ENCODE measurements at regions not wholly inside any gene's neighbourhood (a gene's known extent, or its start where the extent isn't known, plus 50 kb on each side); places are given as distances from the start of the nearest gene placed in this dataset.
"Not testable (repeated sequence)": the region's sequence is repeated elsewhere in the genome, so short reads cannot be mapped to it uniquely, and the experiment has no call there.

DNA sequence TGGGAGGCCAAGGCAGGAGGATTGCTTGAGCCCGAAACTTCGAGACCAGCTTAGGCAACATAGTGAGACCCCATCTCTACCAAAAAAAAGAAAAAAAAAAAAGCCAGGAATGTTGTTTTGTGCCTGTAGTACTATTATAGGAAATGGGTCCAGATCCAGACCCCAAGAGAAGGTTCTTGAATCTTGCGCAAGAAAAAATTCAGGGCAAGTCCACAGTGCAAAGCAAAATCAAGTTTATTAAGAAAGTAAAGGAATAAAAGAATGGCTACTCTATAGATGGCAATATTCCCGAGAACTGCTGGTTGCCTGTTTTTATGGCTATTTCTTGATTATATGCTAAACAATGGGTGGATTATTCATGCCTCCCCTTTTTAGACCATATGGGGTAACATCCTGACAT lies 51.2 kb upstream of the RDX start:
- no peak for DNase-seq

DNA sequence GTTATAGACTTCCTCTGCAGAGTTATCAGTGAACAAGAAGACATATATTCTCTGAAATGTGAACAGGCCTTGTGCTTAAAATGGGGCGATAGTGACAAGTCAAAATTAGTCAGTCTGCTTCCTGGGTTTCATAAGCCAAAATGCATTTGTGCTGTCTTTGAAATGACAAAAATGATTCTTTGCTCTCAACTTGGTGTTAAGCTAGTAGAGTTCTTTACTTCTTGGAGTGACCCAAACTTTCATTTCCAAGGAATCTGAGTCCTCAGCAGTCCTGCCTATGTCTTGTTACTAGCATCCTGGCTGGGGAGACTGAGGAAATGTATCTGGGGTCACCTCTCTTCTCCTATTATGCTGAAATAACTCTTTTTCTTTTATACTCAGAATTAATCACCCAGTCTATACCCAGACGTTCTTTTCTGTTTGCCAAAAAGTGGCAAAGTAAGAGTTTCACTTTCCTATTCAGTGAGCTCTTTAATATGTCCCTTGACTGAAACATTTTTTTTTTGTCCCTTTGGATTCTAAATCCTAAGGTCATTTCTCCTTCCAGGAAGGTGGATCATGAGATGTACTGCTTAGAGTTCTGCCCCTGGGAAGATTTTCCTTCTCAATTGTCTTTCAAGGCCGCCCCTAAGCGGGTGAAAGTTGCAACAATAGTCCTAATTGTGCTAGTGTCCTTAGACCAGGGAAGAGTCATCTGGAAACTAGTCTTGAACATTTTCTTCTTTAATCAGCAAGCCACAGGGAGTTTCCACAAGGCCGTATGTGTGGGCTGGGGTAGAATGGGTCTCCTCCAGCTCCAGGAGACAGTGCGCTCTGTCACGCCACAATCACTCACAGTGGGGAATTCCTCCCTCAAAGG lies 53.0 kb upstream of the RDX start:
- DNase-seq: peak; percentile 86

DNA sequence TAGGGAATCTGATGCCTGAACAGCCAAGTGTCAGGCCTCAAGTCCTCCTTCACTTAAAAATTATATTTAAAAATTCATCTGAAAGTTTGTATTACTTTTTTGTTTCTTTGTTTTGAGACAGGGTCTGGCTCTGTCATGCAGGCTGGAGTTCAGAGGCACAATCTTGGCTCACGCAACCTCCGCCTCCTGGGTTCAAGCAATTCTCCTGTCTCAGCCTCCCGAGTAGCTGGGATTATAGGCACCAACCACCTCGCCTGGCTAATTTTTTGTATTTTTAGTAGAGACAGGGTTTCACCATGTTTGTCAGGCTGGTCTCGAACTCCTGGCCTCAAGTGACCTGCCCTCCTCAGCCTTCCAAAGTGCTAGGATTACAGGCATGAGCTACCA lies 53.6 kb upstream of the RDX start:
- not testable (repeated sequence) for DNase-seq

DNA sequence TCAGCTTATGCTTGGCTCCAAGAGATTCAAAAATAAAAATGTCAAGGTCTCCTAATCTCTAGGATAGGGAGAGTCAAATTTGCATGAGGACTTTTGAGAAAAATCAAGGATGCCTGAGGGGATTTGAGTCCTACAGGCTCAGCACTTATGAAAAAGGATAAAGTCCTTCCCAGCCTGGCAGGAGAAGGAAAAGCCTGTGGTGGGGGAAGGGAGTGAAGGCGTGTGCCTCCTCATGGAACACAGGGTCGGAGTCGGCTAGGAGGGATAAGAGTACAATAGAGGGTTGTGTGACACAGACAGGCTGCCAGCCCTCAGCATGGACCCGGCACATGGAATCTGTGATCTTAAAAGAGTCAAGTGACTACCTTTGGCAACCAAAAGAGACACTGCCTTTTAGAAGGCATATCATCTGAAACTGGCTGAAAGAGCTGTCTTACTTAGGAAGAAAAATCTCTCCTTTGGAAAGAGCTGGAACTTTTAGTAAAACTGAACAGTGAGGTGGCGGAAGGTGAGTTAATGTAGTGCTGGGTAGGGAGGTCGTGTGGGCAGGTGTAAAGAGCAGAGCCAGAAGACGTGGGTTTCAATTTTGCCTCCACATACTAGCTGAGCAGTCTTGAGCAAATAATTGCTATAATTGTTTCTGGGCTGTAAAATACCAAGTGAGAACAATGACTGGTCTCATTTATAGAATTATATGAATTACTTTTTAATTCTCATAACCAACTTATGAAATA lies 58.8 kb upstream of the RDX start:
- DNase-seq: no peak

DNA sequence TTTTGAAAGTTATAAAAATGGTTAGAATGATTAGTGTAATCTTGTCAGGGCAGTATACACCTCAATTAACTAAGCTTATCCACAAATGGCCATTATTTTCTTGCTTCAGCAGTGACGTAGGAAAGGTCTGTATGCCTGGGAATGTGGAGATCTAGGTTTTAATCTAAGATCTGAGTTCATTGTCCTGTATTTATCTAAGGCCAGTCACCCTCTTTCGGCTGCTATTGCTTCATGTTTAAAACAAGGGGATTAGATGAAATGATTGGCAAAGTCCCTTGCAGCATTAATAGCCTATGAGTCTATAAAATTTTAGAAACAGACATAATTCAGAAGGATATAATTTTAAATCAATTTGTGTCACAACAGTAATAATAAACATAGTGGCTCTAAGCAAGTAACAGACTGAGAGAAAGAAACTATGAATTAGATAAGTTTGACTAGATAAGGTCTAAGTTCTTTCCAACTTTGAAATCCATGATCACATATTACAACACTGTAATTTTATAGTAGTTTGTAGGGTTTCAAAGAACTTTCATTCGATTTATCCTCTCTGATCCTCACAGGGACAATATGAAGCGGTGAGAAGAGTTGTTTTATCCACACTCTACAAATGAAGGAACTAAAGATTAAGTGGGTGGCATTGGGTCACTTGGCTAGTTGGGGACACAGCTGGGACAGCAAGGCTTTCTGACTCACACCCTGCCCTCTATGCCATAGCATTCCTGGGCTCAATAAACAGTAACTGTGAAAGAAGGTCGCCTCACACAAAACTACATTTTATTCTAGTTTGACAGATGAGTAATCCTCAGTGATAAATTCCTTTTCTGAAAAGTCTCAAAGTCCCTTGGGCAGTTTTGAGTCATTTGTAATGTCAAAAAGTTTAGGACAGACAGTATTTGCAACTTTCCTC lies 60.6 kb upstream of the RDX start:
- DNase-seq: no peak

DNA sequence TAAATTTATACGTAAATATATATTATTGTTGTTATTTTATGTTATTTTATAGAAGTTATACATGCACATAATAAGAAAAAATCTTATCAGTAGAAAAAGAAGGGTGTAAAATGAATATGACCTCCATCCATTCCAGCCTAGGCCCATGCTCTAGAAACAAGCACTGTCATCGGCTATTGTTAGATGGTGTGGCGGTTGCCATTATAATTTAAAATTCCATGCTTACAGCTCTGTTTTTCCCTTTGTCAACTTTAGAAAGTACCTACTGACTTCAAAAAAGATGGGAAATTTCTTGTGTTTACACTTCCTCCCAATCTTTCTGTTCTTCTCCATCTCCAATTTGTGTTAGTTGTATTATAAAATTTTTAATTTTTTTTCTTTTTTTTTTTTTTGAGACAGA lies 61.9 kb upstream of the RDX start:
- no peak for DNase-seq

DNA sequence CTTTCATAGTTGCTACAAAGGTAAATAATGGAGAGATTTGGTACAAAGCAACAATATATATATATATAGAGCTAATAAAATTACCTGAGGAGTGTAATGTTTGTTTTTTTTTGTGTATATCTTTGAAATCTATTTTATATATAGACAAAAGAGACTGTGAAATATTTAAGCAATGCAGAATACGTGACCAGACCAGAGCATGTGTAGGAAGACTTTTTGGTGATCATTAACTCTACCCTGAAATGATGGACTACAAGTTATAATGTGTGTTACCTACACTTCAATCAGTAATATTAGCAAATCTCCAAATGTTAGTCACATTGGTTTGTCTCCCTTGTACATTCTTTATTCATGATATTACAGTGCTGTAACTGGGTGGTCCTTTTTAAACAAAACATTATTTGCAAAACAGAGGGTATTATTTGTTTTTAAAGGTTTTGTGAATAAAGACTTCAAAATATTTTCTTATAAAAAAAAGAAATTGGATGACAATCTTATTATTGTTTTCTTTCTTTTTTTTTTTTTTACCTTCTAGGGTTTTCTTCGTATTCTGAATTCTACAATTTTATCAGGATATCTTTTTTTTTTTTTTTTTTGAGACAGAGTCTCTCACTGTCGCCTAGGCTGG lies 64.5 kb upstream of the RDX start:
- not testable (repeated sequence) for DNase-seq

DNA sequence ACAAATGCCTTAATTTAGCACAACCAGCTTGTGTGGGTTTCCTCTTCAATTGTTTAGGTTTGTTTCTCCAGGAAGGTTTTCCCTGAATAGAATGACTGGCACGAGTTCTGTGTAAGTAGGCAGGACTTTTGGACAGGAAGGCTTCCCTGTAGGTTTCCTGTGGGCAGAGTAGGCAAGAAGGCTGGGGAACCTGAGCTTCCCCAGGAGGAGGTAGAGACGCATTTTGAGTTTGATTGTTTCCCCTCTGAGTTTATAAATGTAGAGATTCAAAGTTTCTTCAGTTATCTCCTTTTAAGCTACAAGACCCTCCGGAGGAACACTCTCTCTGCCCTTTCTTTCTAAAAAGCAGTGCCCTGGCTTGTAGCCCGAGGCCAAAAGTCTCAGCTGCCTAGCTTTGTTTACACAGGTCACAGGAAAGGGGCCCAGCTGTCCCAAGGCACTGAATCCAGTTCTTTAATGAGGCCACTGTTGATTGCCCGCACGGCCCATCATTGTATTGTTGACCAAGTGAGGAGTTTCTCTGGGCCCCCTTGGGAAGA lies 66.6 kb upstream of the RDX start:
- DNase-seq: no peak

DNA sequence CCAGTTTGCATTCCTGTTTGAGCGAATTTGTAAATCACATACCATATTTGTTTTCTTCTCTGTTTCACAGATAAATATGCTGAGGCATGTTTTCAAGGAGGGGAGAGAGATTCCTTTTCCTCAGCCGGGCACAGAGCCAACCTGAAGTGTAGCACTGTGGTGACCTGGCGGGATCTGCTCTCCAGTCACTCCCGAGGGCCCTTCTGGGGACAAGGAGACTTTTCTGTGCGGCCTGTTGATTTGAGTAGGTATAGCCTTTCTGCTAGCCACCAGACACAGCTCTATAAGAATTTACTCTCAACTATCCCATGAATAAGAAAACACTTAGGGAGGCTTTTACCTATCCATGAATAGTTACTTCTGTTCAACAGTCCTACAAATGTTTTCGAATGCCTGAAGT lies 63.5 kb upstream of the FDX1 start:
- no peak for DNase-seq

DNA sequence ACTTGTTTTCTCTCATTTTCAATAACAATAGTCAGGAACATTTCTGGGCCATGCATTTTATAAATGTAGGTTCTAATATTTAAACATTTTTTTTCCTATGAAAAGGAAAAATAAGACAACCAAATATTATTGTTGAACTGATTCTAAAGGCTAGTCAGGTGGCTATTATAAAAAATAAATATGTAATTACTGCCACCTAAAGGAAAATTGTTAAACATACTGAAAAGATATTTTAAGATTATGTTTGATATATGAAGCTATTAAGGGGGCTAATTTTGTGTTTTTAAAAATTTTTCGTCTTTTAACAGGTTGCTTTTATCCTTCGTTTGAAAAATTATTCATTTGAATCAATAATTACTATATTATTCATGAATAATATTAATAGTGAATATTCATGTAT lies 62.2 kb upstream of the FDX1 start:
- DNase-seq: no peak

DNA sequence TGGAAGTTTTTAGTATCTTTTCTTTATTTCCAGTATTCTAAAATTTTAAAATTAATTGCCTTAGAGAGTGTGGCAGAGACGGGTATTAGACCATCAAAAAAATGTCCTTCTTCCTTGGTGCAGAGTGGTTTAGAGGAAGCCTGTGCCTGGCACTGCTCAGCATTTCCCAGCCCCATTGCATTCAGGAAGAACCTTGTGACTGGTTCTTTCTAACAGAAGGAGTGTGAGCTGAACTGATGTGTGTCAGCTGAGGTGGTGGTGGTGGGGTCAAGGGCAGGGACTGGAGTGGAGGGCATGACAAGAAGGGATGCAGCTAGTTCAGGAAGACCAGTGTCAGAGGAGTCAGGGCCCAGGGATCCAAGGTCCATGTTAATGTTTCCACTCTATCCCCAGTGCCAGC lies 58.7 kb upstream of the FDX1 start:
- DNase-seq: no peak

DNA sequence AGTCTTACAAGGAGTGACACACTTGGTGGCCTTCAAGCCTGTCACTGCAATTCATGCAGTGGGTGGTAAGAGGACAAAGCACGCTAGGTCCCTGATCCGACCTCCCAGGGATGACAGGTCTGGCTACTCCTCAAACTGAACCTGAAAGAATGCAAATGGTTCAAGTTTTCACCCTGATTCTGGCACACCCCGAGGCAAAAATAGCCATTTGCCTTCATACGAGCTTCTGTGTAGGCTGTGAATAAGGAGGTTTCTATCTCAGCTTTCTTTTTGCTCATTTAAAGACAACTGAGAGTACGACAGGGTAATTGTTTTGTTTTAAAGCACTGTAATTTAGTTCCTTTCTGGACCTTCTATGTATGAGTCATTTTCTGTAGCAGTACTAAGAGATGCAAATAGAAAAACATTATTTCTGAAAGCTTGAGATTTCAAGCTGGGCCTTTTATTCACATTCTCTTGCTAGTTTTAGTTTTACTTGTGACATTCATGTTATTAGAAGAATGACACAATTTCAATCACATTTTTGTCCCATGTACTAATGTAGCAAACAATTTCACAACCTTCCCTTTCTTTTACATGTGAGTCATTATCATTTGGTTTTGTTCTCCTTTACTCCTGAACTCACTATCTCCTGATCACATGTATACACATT lies 56.6 kb upstream of the FDX1 start:
- DNase-seq: peak; percentile 36

DNA sequence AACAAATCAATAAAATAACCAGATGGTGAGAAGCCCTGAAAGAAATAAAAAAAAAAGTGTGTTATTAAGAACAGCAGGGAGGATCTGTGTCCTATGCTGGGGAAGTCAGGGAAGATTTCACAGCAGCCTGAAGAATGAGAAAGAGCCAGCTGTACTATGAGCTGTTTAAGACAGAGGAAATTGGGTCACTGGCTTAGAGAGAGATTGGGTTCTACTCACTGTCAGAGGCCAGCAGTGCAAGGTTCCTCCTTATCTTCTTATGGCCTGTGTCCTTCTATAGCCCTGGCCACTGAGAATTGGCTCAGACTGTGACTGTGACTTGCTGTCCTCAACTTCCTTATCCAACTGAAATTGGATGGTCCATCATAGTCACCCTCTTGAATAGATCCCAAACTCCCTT lies 54.8 kb upstream of the FDX1 start:
- no peak for DNase-seq

DNA sequence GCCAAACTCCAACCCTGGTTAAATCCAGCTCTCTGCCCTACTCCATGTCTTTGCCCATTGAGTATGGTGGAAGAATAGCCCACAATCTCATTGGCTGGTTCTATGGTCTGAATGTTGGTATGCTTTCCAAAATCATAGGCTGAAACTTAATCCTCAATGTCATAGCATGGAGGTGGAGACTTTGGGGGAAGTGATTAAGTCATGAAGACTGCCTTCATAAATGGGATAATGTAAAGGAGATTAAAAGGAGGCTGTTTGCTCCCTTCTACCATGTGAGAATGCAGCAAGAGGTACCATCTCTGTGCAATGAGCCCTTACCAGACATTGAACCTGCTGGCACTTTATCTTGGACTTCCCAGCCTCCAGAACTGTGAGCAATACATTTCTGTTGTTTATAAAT lies 54.4 kb upstream of the FDX1 start:
- DNase-seq: no peak

DNA sequence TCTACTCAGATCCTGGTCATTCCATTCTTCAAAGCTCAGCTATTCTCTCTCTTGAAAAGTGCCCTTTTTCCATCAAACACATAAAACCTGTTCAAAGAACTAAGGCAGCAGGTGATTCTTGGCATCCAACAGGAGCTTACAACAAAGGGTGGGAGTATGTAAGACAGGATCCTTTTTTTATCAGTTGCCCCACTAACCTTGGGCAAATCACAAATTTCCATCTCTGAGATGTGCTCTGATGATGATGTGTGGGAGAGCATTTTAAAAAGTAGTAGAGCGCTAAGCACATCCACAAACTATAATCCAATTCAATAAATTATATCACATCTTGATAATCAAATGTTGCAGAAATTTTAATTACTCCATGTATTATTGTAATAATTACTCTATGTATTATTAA lies 53.7 kb upstream of the FDX1 start:
- no peak for DNase-seq

DNA sequence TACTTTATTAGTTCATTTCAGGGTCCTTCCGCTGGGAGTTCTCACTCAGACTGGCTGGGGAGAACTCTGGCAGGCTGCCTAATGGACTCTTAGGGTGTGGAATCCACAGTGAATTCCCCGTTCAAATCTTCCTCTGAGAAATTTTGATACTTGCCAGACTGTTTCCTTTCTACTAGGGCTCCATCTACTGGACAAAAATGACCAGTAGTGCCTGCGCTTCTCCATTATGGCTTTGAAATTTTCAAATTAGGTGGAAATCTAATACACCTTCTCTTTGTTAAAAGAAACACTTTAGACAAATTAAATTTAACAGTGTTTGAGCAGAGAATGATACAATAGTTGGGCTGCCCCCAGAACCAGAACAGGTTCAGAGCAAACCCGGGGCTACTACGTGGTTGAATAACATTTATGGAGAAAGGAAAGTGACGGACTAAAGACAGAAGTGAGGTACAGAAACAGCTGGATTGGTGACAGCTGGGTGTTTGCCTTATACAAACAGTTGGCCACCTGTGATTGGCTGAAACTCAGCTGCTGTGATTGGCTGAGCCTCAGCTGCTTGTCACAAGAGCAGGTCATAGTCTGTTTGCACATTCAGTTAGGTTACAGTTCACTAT lies 52.9 kb upstream of the FDX1 start:
- DNase-seq: peak; percentile 23

DNA sequence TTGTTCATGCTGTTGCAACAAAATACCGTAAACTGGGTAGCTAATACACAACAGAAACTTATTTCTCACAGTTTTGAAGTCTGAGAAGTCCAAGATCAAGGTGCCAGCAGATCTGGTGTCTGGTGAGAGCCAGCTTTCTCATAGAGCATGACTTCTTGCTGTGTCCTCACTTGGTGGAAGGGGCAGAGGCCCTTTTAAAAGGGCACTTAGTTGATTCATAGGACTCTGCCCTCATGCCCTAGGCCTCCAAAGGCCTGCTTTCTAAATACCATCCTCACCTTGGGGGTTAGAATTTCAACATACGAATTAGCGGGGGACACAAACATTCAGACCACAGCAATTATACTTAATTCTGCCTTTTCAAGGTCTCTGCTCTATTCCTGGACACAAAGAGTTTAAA lies 52.3 kb upstream of the FDX1 start:
- no peak for DNase-seq

DNA sequence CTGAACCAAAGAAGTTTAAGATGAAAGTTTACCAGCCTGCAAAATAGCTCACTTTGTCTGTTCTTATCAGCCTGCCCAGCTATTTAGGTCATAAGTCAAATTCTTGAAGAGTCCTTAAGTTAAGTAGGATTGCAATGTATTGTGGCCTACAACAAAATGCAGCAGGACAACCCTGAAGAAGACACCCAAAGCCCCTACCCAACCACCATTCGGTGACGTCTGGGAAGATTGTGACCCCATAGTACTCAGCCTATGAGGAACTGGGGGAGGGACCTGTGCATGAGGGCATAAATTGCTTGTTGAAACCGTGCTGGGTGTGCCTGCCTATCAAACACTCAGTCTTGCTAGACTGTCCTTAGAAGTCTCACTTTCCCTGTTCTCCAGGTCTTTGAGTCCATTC lies 50.5 kb upstream of the FDX1 start:
- no peak for DNase-seq

DNA sequence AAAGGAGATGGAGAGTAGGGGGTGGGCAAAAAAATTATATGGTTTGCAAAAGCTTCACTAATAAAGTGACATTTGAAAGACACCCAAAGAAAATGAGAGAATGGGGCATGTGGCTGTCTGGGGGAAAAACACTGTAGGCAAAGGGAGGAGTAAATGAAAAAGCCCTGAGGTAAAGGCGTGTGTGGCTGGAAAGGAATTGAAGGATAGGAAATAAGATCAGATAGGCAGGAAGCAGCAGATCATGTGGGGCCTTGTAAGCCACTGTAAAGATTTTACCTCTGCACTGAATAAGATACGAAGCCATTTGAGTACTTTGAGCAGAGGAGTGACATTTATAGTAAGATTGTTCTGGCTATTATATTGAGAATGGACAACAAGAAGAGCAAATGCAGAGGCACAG lies 49.8 kb upstream of the FDX1 start:
- no peak for DNase-seq
